ENCODE measurements at regions not wholly inside any gene's neighbourhood (a gene's known extent, or its start where the extent isn't known, plus 50 kb on each side); places are given as distances from the start of the nearest gene placed in this dataset.

DNA sequence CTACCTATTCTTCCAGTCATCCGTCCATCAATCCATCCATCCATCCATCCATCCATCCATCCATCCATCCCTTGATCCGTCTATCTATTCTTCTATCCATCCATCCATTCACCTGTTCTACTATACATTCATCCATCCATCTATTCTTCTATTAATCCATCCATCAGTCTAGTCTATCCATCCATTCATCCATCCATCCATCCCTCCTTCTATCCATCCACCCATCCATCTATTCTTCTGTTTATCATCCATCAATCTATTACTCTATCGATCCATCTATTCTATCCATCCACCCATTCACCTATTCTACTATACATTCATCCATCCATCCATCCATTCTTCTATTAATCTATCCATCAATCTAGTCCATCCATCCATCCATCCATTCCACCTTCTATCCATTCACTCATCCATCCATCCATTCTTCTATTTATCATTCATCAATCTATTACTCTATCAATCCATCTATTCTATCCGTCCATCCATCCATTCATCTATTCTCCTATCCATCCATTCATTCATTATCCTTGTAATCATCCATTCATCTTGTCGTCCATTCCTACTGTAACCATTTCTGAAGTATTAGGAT lies 110.4 kb upstream of the ZNF516 start:
- TF ChIP-seq, protein P1, sequence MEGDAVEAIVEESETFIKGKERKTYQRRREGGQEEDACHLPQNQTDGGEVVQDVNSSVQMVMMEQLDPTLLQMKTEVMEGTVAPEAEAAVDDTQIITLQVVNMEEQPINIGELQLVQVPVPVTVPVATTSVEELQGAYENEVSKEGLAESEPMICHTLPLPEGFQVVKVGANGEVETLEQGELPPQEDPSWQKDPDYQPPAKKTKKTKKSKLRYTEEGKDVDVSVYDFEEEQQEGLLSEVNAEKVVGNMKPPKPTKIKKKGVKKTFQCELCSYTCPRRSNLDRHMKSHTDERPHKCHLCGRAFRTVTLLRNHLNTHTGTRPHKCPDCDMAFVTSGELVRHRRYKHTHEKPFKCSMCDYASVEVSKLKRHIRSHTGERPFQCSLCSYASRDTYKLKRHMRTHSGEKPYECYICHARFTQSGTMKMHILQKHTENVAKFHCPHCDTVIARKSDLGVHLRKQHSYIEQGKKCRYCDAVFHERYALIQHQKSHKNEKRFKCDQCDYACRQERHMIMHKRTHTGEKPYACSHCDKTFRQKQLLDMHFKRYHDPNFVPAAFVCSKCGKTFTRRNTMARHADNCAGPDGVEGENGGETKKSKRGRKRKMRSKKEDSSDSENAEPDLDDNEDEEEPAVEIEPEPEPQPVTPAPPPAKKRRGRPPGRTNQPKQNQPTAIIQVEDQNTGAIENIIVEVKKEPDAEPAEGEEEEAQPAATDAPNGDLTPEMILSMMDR (conservative IDR thresholded peaks at IDR 0.05; ENCODE audit: low read length) = no peak
- TF ChIP-seq EZH2phosphoT487 (IDR thresholded peaks at IDR 0.05; ENCODE audit: borderline replicate concordance, low read depth, low read length) = no peak

All from OCI-LY7 (cell line).